NCI-H2107 treated with DMSO at 0.1 percent for 48 hours (cell line): ENCODE measurements at regions not wholly inside any gene's neighbourhood (a gene's known extent, or its start where the extent isn't known, plus 50 kb on each side); places are given as distances from the start of the nearest gene placed in this dataset.

Experiments used
- DNase-seq: peaks from one replicate; lab custom pipeline; 2025; ENCODE audit not compliant: unreplicated experiment; lab: John Stamatoyannopoulos, UW

DNA sequence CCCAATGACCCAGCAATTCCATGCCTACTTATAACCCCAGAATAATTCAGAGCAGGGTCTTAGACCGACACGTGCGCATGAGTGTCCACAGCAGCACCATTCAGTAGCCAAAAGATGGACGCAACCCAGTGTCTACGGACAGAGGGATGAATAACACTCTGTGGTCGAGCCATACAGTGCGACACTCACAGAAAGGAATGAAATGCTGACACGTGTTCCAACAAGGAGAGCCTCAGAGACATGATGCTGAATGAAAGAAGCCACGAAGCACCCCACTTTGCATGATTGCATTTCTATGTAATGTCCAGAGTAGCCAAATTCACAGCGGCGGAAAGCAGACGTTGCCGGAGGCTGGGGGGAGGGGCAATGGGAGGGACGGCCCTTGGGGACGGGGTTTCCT is 134.4 kb downstream of the CTTN start:
- no peak for DNase-seq

DNA sequence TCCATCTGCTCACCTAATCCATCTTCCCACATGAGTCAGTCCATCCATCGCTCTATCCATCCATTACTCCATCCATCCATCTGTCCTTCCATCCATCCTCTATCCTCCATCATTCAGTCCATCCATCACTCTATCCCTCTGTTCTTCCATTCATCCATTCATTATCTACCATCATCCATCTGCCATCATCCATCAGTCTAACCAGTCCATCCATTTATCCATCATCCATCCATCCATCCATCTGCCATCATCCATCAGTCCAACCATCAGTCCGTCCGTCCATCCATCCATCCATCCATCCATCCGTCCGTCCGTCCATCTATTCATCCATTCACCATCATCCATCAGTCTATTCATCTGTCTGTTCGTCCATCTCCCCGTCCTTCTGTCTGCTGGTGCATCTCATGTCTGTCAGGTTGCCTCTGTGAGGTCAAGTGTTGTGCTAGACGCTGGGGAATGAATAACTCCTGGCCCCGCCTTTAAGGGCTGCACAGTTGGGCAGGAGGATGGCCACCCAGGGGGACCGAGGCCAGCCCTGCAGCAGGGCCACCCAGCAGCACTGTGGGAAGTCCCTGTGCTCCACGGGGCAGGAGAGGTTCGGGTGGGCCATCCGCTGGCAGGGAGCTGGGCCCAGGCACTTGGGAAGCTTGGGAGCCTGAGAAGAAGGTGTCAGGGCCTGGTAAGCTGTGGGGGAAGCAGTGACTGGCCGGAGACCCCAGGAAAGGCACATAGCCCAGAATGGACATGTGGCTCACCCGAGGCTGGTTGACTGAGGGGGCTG is 137.1 kb downstream of the CTTN start:
- no peak for DNase-seq

DNA sequence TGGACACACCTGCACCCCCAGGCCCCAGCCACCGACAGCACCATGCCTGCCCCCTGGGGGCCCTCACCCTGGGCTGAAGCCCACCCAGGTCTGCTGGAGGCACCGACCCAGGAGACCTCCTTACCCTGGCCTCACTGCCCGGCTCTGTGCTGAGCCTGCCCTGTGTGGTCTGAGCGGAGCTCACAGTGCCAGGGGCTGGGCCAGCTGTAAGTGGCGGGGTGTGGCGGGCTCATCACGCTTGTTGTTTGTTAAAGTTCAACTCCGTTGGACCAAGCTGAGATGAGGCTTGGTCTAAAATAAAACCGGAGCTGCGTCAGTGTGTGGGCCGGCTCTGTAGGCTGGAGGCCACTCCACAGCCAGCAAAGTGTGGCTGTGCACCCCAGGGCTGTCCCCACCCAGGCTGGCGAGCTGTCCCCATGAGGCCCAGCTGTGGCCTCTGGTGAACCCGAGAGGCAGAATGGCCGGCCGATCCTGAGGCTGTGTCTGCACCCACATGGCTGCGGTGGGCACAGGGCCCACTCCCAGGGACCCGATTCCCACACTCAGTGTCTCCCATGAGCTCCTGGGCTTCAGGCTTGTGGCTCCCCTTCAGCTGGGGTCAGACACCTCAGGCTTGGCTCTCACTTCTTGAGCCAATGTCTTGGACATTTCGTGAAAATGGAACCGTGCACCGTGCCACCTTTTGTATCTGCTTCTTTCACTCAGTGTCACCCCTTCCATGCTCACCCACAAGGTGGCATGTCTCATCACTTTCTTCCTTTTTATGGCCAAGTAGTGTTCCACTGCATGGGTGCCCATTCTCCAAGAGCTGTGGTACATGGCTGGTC is 137.9 kb downstream of the CTTN start:
- no peak for DNase-seq

DNA sequence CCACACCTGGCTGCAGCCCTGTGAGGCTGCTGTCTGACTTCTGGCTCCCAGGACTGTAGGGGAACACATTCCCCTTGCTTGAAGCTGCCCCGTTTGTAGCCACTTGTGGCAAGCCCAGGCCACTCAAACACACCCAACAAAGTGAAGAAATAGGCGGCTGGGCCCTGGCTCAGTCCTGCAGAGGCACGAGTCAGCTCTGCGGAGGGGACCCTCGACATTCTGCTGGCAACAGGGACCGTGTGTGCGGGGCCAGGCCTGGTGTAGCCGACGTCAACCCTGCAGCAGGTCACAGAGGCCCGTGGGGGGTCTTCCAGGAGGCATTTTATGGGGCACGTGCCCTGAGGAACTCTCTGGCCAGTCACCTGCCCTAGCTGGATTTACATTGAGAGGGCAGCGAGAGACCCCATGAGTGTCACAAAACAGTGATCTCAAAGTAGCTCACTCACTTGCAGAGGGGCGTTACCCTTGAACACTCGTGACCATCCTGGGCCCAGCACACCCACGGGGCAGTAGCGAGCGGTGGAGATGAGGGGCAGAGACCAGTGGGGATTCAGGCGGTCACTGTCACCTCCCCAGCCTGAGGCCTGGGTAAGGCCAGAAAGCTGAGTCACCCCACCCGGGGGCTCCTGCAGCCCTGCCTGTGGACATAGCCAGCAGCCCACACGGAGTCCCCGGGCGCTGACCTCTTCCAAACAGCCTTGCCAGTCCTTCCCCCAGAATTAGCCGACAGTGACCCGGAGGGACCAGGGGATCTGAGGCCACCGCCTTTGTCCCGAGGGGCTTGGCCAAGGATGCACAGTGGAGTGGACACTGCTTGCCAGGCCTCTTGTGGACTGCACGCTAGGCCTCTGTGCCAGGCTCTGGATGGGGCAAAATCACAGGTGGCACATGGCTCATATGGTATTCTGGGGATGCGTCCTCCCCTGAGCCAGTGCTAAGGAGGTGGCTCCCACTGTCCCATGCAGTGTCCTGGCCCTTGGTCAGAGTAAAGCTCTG is 139.5 kb downstream of the CTTN start:
- no peak for DNase-seq

DNA sequence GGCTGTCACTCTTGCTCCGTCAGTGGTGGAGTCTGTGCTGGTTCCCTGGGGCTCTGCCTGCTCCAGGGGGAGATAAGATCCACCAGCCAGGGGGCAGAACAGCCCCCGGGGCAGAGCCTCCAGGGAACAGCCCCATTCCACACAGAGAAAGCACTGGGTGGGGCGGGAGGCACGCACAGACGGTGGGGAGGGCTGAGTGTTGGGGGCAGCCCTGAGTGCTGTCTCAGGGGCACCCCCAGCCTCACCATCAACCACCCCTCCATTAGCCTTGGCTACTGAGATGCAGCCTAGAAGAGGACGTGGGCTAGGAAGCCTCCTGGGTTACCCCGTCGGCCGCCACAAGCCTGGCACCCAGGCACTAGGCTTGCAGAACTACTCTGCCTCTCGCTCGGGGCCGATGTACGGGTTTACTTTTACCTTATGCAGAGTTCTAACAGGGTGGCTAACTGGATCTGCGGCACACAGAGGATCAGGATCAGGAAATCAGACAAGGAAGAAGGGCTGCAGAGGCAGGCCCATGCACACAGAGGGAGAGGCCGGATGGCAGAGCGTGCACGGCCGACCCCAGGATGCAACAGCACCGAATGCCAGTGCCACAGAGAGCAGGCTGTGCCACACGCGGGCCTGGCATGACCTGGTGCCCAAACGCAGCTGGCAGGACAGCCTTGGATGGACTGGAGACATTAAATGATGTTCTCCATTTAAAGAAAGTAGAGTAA is 140.5 kb downstream of the CTTN start:
- DNase-seq, result no peak

DNA sequence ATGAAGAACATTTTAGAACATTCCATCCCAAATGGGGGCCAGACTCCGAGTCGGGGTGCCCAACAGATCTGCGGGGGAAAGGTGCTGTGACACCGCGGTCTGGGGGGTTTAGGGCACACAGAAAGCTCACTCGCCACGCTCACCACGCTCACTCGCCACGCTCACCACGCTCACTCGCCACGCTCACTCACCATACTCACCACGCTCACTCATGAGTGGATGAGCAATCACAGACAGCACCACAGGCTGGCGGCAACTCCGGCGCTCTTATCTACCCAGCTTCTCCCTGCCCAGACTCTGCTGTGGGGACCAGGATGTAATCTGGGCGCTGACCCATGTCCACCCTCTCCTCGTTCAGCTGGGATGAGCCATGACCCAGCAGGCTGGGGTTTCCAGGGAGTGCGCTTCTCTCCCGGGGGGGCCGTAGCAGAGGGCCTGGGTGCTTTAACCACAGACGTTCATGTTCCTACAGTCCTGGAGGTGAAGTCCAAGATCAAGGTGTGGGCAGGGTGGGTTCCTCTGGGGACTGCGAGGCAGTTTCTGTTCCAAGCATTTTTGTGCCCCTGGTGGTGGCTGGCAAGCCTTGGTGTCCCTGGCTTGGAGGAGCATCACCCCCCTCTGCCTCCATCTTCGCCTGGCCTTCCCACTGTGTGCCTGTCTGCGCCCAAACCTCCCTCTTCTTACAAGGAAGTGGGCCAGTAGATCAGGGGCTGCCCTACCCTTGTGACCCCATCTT is 141.2 kb downstream of the CTTN start:
- no peak for DNase-seq

DNA sequence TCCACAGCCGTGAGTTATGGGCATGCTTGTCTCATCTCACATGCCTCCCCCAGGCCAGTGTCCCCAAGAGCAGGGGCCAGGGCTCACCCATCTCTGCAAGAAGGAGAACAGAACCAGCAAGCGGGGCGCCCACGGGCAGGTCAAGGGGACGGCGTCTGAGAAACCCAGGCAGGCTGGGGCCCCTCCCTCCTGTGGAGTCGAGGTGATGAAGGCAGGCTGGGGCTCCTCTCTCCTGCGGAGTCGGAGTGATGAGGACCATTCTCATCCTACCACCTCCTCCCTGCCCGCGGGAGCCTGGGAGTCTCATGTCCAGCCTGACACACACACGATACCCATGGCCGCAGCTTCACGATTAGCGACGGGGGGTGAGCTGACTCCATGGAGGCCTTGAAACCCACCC is 141.9 kb downstream of the CTTN start:
- DNase-seq, result no peak

DNA sequence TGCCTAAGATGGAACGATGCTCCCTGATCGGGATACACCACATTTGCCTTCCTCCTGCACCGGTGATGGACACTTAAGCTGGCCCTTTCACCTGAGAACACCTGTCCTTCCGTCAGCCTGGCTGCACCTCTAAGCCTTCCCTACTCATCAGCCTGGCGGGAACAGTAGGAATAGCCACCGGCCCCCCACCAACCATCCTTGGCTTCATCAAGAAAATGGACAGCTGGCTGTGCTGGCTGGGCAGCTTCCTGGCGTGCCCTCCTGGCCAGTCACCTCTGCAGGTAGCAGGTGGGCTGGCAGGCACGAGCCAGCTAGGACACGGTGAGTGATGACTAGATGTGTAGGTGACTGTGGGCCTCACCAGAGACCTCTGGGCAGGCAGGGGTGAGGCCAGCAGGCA is 142.8 kb downstream of the CTTN start:
- no peak for DNase-seq

DNA sequence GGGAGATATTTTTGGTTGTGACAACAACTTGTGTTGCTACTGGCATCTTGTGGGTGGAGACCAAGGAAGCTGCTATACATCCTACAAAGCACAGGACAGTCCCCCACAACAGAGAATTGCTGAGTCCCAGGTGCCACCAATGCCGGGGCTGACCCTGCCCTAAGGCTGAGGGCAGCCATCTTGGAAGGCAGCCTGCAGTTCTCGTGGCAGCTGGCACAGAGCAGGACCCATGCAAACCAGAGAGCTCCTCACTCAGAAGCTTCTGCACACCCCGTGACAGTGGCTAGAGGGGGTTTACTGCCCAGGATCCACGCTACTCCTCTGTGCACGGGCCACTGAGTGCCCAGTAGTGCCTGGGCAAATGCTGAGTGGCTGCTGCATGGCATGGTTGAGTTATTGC is 143.4 kb downstream of the CTTN start:
- no peak for DNase-seq

DNA sequence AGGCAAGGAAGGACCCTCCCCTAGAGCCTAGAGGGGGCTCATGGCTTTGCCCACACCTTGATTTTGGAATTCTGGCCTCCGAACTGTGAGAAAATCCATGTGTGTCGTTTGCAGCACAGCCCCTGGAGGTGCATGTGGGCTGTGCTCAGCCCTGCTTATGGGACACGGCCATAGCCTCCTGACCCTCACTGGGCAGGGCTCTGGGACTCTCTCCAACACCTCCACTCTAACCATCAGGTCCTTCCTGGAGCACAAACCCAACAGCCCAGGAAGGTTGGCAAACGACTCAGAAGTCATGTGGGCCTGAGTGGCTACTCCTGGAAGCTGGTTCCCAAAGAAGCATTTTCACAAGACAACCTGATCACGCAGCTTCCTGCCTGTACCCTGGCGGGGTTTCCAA is 144.1 kb downstream of the CTTN start:
- DNase-seq, result no peak

DNA sequence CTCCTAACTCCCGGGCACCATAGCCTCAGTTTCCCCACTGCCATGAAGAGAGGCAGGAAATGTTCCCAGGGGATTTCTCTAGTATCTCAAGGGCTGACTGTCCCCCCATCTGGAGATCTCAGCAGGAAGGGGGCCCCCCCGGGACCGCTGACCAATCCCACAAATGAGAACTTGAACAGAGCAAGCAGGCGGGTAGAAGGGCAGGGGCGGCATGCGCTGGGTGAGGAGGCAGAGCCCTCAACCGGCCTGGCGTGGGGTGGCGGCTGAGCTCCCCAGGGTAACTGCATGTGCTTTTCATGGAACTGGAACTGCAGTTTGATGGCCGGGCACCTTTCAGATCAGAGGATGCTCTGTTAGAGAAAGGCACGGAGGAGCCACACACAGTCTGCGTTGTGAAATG is 144.5 kb downstream of the CTTN start:
- DNase-seq, result no peak

DNA sequence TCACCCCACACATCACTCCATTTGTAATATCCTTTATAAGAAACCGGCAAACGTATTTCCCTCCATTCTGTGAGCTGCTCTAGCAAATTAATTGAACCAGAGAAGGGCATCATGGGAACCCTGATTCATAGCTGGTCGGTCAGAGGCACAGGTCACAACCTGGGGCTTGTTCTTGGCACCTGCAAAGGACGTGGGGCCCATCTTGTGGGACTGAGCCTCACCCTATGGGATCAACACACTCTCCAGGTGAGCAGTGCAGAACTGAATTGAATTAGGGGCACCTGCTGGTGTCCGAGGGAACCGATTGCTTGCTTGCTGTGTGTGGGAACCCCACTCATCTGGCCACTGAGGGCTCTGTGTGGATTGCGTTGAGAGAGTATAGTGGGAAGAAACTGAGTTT is 145.3 kb downstream of the CTTN start:
- no peak for DNase-seq

DNA sequence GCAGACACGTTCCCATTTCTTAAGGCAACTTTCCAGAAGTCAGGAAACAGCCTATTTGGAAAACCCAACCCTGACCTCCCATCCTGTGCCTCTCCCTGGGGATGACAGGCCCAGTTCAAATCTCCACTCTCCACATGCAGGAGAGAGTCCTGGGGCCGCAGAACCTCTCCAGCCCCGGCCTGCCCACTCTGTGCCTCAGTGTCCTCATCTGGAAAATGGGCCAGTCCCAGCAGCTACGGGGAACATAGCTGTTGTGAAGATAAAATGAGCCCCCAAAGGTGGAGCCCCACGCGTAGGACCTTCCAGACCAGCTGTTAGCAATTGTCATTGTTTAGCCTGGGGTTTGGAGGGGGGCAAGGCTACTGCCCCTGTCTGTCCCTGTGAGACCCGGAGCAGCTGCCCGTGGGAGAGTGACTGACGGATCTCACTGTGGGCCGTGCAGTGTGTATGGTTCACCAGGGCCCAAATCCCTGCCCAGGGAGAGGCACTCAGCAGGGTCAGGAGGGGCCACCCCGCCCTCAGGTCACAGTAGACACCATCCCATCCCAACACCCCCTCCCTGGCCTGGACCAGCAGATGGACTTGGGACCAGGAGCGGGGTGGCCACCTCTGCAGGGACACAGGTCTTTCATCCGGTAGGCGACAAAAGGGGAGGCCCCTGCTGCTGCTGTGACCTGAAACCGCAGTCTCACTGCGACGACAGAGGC is 145.9 kb downstream of the CTTN start:
- DNase-seq, result no peak

DNA sequence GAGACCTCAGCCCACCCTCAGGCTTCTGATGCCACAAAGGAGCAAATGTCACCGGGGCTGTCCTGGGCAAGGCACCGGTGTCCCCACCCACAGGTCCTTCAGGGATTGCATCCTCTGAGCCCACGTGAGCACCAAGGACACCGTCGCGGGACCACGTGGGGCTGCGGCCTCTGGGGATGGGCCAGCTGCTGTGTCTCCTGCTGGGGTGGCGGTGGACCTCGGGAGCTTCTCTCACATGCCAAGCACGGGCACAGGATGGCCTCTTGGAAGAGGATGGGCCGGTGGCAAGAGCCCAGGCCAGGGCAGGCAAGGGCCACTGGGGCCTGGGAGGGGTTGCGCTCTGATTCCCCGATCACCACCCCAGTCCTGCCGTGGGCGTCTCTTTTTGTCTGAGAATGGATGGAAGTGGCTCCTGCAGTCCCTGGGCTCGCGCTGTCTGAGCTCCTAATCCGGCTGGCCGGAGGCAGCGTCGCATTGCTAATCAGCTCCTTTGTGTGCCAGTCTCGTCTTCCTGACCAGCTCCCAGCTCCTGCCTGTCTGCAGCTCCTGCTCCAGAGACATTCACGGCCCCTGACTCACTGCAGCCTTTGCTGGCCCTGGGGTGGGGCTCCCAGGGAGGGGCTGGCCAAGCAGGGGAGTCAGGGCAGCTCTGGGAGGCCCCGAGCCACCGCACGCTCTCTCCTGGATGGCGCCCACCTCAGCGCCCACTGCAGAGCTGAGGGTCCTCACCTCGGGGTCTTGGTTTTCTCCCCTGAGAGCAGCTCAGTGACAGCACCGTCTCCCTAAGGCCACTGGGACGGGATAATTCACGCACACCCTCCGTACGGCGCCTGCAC is 146.7 kb downstream of the CTTN start:
- DNase-seq, result no peak

DNA sequence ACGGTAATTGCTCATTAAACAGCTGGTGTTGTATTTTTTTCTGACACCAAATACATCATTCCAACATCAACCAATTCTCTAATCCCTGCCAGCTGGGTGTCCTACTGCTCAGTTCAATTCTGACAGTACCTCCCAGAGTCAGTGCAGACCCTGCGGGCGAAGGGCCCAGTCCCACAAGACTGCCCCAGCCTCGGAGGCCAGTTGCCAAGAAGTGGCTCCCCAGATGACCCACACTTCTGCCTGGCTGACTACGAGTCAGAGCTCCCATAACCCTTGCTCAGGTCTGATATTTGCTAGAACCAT is 147.2 kb downstream of the CTTN start:
- no peak for DNase-seq

DNA sequence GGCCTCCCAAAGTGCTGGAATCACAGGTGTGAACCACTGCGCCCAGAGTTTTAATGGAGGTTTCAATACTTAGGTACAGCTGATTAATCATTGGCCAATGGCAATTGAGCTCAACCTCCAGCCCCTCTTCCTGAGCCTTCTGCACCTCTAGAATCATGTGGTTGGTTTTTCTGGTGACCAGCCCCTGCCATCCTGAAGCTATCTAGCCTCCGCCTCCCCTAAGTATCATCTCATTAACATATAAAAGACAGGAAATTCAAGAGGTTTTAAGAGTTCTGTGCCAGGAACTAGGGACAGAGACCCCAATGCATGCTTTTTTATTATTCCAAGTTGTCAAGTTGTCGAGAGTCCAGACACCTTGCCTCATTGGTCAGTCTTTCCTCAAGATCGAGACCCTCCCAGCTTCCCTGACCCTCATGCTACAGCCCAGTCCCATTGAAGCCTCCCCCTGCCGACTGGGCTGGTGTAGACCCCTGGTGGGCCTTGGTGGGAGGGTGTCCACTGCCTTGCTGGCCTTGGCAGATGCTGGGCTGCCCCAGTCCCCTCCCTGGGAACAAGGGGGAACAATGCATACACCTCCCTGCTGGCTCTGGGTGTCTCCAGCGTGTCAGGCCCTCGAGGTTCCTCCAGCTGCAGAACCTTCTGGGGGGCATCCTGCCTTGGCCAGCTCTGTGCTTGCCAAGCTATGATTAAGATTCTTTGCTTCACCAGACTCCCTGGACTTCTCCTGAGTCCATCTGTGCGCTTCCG is 148.0 kb downstream of the CTTN start:
- DNase-seq, result no peak

DNA sequence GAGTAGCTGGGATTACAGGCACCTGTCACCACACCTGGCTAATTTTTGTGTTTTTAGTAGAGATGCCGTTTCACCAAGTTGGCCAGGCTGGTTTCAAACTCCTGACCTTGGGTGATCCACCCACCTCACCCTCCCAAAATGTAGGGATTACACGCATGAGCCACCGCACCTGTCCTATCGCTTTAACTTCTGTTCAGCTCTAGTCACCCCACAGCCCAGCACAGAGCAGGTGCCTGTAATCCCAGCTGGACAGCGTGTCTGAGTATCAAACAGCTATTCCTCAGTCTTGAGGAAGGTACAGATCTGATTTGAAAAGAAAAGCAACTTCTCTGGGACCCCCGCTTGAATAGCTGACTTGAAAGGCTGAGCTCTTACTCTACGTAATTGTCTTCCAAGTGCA is 149.1 kb downstream of the CTTN start:
- DNase-seq, result no peak
